C4-2B (cell line): ENCODE measurements at regions not wholly inside any gene's neighbourhood (a gene's known extent, or its start where the extent isn't known, plus 50 kb on each side); places are given as distances from the start of the nearest gene placed in this dataset.
"Not testable (repeated sequence)": the region's sequence is repeated elsewhere in the genome, so short reads cannot be mapped to it uniquely, and the experiment has no call there.

Experiments
- CTCF ChIP-seq: fragments of 450-650 bp; conservative IDR thresholded peaks from 2 replicates; pipeline ENCODE4 v1.5.1; 2017; ENCODE audit warnings: mild to moderate bottlenecking
- ZFX ChIP-seq: fragments of 450-650 bp; IDR thresholded peaks from 2 replicates; pipeline ENCODE4 v1.6.1; 2017

- not testable (repeated sequence) for TF ChIP-seq CTCF, ZFX
Observed at GRCh38 chr1:149352205-149352604, 122.6 kb upstream of the NBPF19 start.
